Breast epithelium (tissue), 3 donors: ENCODE measurements at regions not wholly inside any gene's neighbourhood (a gene's known extent, or its start where the extent isn't known, plus 50 kb on each side); places are given as distances from the start of the nearest gene placed in this dataset.

Source experiments
- CTCF ChIP-seq, 3 donors: fragments of 450-650 bp; IDR thresholded peaks; one replicate each; pipeline ENCODE4 v1.5.1; 2016 to 2017; ENCODE audit warnings: antibody characterized with exemption in 3 of 3, mild to moderate bottlenecking in 3 of 3, moderate library complexity in 3 of 3
- POLR2AphosphoS5 ChIP-seq, 3 donors: sonication (generic); formaldehyde crosslinking; IDR thresholded peaks; one replicate each; pipeline ENCODE4 v1.6.1; 2017; ENCODE audit warnings: antibody characterized with exemption in 3 of 3

- TF ChIP-seq CTCF (IDR thresholded peaks at IDR 0.05) (no peak), POLR2AphosphoS5 (IDR thresholded peaks at IDR 0.05) (no peak)
Measured at GRCh38 chr1:244118109-244118761, 67.2 kb downstream of the ZBTB18 start.
